ENCODE measurements at regions not wholly inside any gene's neighbourhood (a gene's known extent, or its start where the extent isn't known, plus 50 kb on each side); places are given as distances from the start of the nearest gene placed in this dataset.

GRCh38 chr5:124655251-124655917 is 91.1 kb downstream of the ZNF608 start:
- no peak for TF ChIP-seq CTCF (IDR thresholded peaks at IDR 0.05 in 4 of 5, conservative IDR thresholded peaks at IDR 0.05 in 1 of 5)
- TF ChIP-seq POLR2A (IDR thresholded peaks at IDR 0.05) = no peak

Measured in gastrocnemius medialis (tissue), 4 donors.